Activated CD4-positive, alpha-beta T cell treated with anti-CD3 and anti-CD28 coated beads for 36 hours (primary cell): ENCODE measurements at regions not wholly inside any gene's neighbourhood (a gene's known extent, or its start where the extent isn't known, plus 50 kb on each side); places are given as distances from the start of the nearest gene placed in this dataset.

ENCODE experiments used
- ATAC-seq: fragments of 200-7000 bp; cut with Tn5 transposase; one replicate; pipeline ENCODE4 v1.10.0; 2021; ENCODE audit warnings: mild to moderate bottlenecking, moderate library complexity
- CTCF ChIA-PET: fragments of 350-600 bp; sonication (Branson Sonifier 250); formaldehyde crosslinking; loops from one replicate; lab custom pipeline; 2021; ENCODE audit warnings: antibody characterized with exemption; lab: Charles Lee
- POLR2A ChIA-PET: fragments of 350-600 bp; sonication (Branson Sonifier 250); formaldehyde crosslinking; loops from one replicate; lab custom pipeline; 2021; ENCODE audit warnings: antibody characterized with exemption, inconsistent platforms; lab: Charles Lee
- DNase-seq: peaks from one replicate; pipeline ENCODE4 v3.0.0-alpha.2; 2020
- H3K27ac Mint-ChIP-seq: one replicate; pipeline ENCODE4 v1.8.0; 2021; ENCODE audit warnings: mixed read lengths
- H3K27me3 Mint-ChIP-seq: one replicate; pipeline ENCODE4 v1.8.0; 2021; ENCODE audit warnings: mixed read lengths
- H3K36me3 Mint-ChIP-seq: one replicate; pipeline ENCODE4 v1.8.0; 2021; ENCODE audit warnings: low read depth, mixed read lengths
- H3K4me1 Mint-ChIP-seq: one replicate; pipeline ENCODE4 v1.8.0; 2021; ENCODE audit warnings: mixed read lengths
- H3K4me3 Mint-ChIP-seq: one replicate; pipeline ENCODE4 v1.8.0; 2021; ENCODE audit warnings: mild to moderate bottlenecking, moderate library complexity, mixed read lengths
- H3K9me3 Mint-ChIP-seq: one replicate; pipeline ENCODE4 v1.8.0; 2021; ENCODE audit warnings: low read depth, mixed read lengths
- intact Hi-C, 2 experiments: fragments of 100-400 bp; cut with DNase I in 1 of 2; cut with micrococcal nuclease in 1 of 2; formaldehyde crosslinking; loops; one replicate each; pipeline versions ENCODE4 v1.14.2 to v1.15.1; 2022 to 2024; cut with DNase I, micrococcal nuclease

GRCh38 chr10:131559450-131559911, 248.0 kb upstream of the TCERG1L start:
- Mint-ChIP-seq H3K4me3 (no peak overlapping the region), H3K36me3 (no peaks in the 10 kb centered on the region), H3K9me3 (peaks cover 5% of the 10 kb centered on the region), H3K27me3 (peaks cover 8% of the 10 kb centered on the region), H3K4me1 (no peaks in the 10 kb centered on the region), H3K27ac (no peak overlapping the region)
- DNase-seq (no peak), ATAC-seq (no peak)
- ChIA-PET POLR2A (no interaction called here), CTCF (no interaction called here)
- intact Hi-C loops = no loop called here

DNA sequence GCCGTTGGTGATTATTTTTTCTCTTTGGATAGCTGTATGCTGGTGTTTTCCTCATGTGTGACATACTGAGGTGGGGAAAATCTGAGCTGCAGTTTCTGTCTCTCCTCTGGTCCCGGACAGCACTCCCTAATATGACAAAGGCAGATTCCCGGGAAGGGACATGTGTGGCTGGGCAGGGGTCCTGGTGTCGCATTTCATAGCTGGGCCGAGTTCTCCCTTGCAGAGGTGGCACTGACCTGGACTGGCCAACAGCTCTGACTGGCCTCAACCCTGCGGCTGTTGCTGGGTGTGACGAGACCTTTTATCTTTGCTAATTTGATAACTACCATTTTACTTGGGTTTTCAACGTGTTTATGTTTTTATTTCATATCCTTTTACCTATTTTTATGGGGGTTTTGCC, 248.6 kb upstream of the TCERG1L start:
- Mint-ChIP-seq H3K9me3 (peaks cover 11% of the 10 kb centered on the region), H3K27me3 (peaks cover 8% of the 10 kb centered on the region), H3K4me3 (no peak overlapping the region), H3K27ac (no peak overlapping the region), H3K4me1 (no peaks in the 10 kb centered on the region), H3K36me3 (no peaks in the 10 kb centered on the region)
- no peak for DNase-seq
- ChIA-PET CTCF (no interaction called here), POLR2A (no interaction called here)
- intact Hi-C loops = no loop called here
- ATAC-seq = no peak

DNA sequence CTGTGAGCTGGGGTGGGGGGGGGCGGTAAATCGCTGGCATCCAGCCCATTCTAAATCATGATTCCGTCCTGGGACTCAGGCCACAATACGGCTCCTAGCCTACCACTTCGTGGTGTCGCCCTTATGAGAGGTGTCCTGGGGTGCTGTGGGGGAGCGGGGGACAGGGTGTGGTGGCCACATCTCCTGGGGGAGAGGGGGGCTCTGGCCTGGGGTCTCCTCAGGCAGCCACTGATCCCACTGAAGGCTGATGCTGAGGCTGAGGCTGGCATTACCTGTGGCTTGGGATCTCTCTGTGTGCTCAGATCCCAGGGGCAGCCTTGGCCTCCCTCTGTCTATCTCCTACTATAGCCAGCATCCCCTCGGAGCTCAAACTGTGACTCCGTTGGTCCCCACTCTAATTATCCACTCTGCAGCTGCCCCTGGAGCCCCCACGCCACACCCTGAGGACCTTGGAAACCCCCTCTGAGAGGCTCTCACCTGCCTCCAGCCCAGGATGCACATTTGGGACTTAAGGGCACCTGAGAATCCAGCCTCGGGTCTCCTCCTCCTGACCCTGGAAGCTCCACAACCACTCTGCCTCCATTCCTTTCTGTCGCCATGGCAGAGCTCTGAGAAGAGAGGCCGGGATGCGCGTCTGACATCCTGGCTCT, 249.3 kb upstream of the TCERG1L start:
- H3K4me1 Mint-ChIP-seq = no peaks in the 10 kb centered on the region
- no peaks in the 10 kb centered on the region for H3K36me3 Mint-ChIP-seq
- POLR2A ChIA-PET = no interaction called here
- no peak overlapping the region for H3K4me3 Mint-ChIP-seq
- DNase-seq = no peak
- peaks cover 11% of the 10 kb centered on the region for H3K9me3 Mint-ChIP-seq
- intact Hi-C loops = no loop called here
- no peak overlapping the region for H3K27ac Mint-ChIP-seq
- CTCF ChIA-PET = no interaction called here
- peaks cover 8% of the 10 kb centered on the region for H3K27me3 Mint-ChIP-seq
- ATAC-seq = no peak

DNA sequence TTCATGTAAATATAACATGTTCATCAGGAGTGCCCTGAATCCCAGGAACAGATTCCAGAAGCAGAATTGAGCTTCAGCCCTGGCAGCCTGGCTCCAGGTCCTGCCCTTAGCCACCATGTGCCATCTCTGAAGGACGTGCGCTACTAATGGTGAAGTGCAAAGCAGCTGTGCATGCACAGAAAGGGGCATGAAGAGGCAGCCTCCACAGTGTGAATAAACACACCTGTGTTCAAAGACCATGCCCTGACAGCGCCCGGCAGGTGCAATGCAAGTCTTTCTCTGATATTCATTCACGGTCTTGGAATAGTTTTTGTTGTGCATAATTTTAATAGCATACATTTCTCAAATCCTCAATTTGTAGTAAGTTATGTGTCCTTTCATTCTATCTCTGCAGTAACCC, 250.4 kb upstream of the TCERG1L start:
- Mint-ChIP-seq H3K4me1 (no peaks in the 10 kb centered on the region), H3K4me3 (no peak overlapping the region), H3K27me3 (peaks cover 8% of the 10 kb centered on the region), H3K9me3 (peaks cover 13% of the 10 kb centered on the region), H3K36me3 (no peaks in the 10 kb centered on the region), H3K27ac (no peak overlapping the region)
- ChIA-PET CTCF (no interaction called here), POLR2A (no interaction called here)
- intact Hi-C loops = no loop called here
- ATAC-seq (no peak), DNase-seq (no peak)

- Mint-ChIP-seq H3K9me3 (peaks cover 13% of the 10 kb centered on the region), H3K27ac (no peak overlapping the region), H3K27me3 (peaks cover 8% of the 10 kb centered on the region), H3K4me3 (no peak overlapping the region), H3K4me1 (no peaks in the 10 kb centered on the region), H3K36me3 (no peaks in the 10 kb centered on the region)
- POLR2A ChIA-PET = no interaction called here
- intact Hi-C loops = no loop called here
- DNase-seq (no peak), ATAC-seq (no peak)
- CTCF ChIA-PET = no interaction called here
Measured at GRCh38 chr10:131563411-131563810, 251.9 kb upstream of the TCERG1L start.

DNA sequence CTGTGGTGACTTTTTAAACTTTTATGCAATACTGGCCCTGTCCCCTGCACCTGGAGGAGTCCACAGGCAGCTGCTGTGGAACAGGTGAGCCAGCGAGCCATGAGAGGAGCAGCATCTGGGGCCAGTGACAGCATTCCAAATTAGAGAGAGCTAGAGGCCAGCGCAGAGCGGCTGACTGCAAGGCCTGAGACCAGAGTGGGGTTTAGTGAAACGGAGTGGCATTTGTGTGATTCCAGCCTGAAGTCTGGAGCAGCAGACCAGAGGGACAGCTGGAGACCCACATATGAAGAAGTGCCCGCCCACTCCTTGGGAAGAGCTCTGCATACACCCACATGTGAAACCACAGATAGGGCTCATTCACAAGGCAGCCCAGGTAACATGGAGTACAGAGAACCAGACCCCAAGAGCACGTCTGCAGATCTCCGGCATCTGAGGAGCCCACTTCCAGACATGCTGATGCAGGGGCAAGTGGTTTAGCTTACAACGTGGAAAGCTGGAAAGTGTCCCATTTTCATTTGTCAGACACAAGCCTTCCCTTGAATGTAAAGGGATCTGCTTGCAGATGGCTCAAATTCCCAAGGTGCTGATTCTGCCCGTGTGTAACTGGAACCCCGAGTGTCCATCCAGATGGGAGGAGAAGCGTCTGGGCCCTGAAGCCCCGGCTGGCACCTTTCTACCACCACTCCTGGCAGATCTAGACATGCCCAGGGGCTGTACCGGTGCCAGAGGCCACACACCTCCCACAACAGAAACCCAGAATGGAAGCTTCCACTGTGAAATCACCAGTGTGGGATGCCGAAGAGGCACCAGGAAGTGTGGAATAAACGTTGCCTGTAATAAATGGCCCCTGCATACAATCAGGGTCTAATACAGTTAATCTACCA, 256.0 kb upstream of the TCERG1L start:
- no peaks in the 10 kb centered on the region for H3K27me3 Mint-ChIP-seq
- H3K36me3 Mint-ChIP-seq = no peaks in the 10 kb centered on the region
- H3K4me3 Mint-ChIP-seq = no peak overlapping the region
- ChIA-PET POLR2A (interaction anchor here (0.6 kb wide), 1 partner anchor 550 kb away, joined by 3 read pairs; no protein-coding TSS in a partner anchor), CTCF (no interaction called here)
- H3K9me3 Mint-ChIP-seq = peaks cover 13% of the 10 kb centered on the region
- no peak for ATAC-seq
- DNase-seq = no peak
- intact Hi-C loops = no loop called here
- no peak overlapping the region for H3K27ac Mint-ChIP-seq
- H3K4me1 Mint-ChIP-seq = no peaks in the 10 kb centered on the region

- Mint-ChIP-seq H3K4me1 (no peaks in the 10 kb centered on the region), H3K27ac (no peak overlapping the region), H3K9me3 (peaks cover 10% of the 10 kb centered on the region), H3K36me3 (no peaks in the 10 kb centered on the region), H3K4me3 (no peak overlapping the region), H3K27me3 (no peaks in the 10 kb centered on the region)
- CTCF ChIA-PET = interaction anchor here (0.6 kb wide), 1 partner anchor 157 kb away, joined by 3 read pairs; no protein-coding TSS in a partner anchor
- POLR2A ChIA-PET = no interaction called here
- ATAC-seq (no peak), DNase-seq (no peak)
- intact Hi-C loops = no loop called here
Measured at GRCh38 chr10:131568866-131569265, 257.3 kb upstream of the TCERG1L start.

- Mint-ChIP-seq H3K27me3 (no peaks in the 10 kb centered on the region), H3K9me3 (peaks cover 3% of the 10 kb centered on the region), H3K4me3 (no peak overlapping the region), H3K36me3 (no peaks in the 10 kb centered on the region), H3K27ac (no peak overlapping the region), H3K4me1 (no peaks in the 10 kb centered on the region)
- ChIA-PET CTCF (no interaction called here), POLR2A (no interaction called here)
- intact Hi-C loops = no loop called here
- peak; percentile 34 for DNase-seq
- no peak for ATAC-seq
Measured at GRCh38 chr10:131569851-131570715, 258.6 kb upstream of the TCERG1L start.

GRCh38 chr10:131570716-131571307, 259.3 kb upstream of the TCERG1L start:
- POLR2A ChIA-PET = no interaction called here
- DNase-seq (no peak), ATAC-seq (no peak)
- Mint-ChIP-seq H3K9me3 (peaks cover 2% of the 10 kb centered on the region), H3K27ac (no peak overlapping the region), H3K27me3 (no peaks in the 10 kb centered on the region), H3K4me3 (no peak overlapping the region), H3K36me3 (no peaks in the 10 kb centered on the region), H3K4me1 (no peaks in the 10 kb centered on the region)
- CTCF ChIA-PET = no interaction called here
- intact Hi-C loops = no loop called here

DNA sequence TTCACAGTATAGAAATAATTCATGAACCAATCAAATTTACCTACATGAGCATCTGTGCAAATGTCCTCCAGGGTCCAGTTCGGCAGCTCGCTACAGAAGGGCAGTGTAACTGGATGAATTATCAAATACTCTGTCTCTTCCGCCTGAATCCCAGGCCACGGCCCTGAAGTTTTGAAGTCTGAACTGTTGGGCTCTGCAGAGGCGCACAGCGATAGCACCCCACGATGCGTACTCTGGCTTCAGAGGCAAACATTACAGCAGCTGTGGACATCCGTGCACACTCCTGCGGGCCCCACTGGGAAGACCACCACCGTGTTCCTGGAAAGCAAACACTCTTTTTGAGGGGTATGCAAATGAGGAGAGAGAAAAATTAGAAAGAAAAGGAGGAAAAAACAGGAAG, 259.8 kb upstream of the TCERG1L start:
- intact Hi-C loops = no loop called here
- CTCF ChIA-PET = no interaction called here

DNA sequence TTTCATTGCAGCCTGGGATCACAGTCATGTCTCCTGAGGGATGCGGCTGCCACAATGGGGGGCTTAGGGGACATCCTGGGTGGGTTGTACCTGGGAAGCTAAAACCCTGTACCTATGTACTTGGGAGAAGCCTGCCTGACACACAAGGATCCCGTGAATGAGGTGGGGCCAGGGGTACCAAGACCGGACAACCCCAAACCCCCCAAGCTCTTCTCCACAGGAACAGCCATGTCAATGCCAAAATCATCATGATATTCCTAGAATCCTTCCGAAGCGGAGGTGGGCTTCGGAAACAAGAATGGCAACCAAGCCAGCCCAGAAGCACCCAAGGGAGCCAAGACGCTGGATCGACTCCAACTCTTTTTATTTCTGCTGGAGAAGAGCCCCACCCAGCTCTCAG, 260.3 kb upstream of the TCERG1L start:
- Mint-ChIP-seq H3K36me3 (no peaks in the 10 kb centered on the region), H3K4me3 (no peak overlapping the region), H3K9me3 (no peaks in the 10 kb centered on the region), H3K4me1 (no peaks in the 10 kb centered on the region), H3K27ac (no peak overlapping the region), H3K27me3 (no peaks in the 10 kb centered on the region)
- no peak for DNase-seq
- ChIA-PET CTCF (no interaction called here), POLR2A (interaction anchor here (0.7 kb wide), 1 partner anchor 252 kb away, joined by 3 read pairs; no protein-coding TSS in a partner anchor)
- intact Hi-C loops = no loop called here
- no peak for ATAC-seq

More for the DNA sequence above, 259.8 kb upstream of the TCERG1L start:
- Mint-ChIP-seq H3K36me3 (no peaks in the 10 kb centered on the region), H3K27ac (no peak overlapping the region), H3K27me3 (no peaks in the 10 kb centered on the region), H3K4me3 (no peak overlapping the region), H3K4me1 (no peaks in the 10 kb centered on the region), H3K9me3 (no peaks in the 10 kb centered on the region)
- no peak for ATAC-seq
- POLR2A ChIA-PET = no interaction called here
- DNase-seq = no peak
